GM12878 (cell line): ENCODE measurements at regions not wholly inside any gene's neighbourhood (a gene's known extent, or its start where the extent isn't known, plus 50 kb on each side); places are given as distances from the start of the nearest gene placed in this dataset.

ENCODE experiments used
- ATAC-seq: fragments of 200-7000 bp; cut with Tn5 transposase; 3 replicates; pipeline ENCODE4 v1.9.1; 2020; ENCODE audit warnings: mild to moderate bottlenecking, moderate library complexity
- BruUV-seq: library from RNA; stranded (reverse); fragments of 400-500 nt; replicated peaks from 2 replicates; lab custom pipeline; 2021; lab: Mats Ljungman, UMichigan
- CTCF ChIA-PET: fragments of 300-600 bp; sonication (Branson Sonifier 250); formaldehyde crosslinking; extraction: SDS; loops from one replicate; lab custom pipeline; 2021; ENCODE audit warnings: inconsistent platforms; lab: Yijun Ruan, JAX
- POLR2A ChIA-PET: fragments of 350-600 bp; formaldehyde crosslinking; extraction: SDS; loops from one replicate; lab custom pipeline; 2021; ENCODE audit warnings: inconsistent platforms; lab: Charles Lee
- RAD21 ChIA-PET: fragments of 300-600 bp; sonication (Branson Sonifier 250); formaldehyde crosslinking; loops from one replicate; lab custom pipeline; 2023; ENCODE audit warnings: antibody characterized with exemption; ENCODE audit not compliant: unreplicated experiment; lab: Charles Lee
- SMC1A ChIA-PET: fragments of 300-600 bp; sonication (Branson Sonifier 250); formaldehyde crosslinking; loops from one replicate; lab custom pipeline; 2023; ENCODE audit not compliant: unreplicated experiment, uncharacterized antibody; lab: Charles Lee
- DNase-seq: peaks from one replicate; pipeline ENCODE4 v3.0.0-alpha.2; 2011; ENCODE audit warnings: low read depth, low spot score
- FAIRE-seq: peaks from 3 replicates; lab custom pipeline; 2011; peaks lifted over from hg19 to GRCh38; lab: Jason Lieb, UNC
- H2AFZ ChIP-seq: 2 replicates; pipeline ENCODE4 v1.6.0; 2011; ENCODE audit warnings: low read depth, low read length, control low read depth; ENCODE audit not compliant: control insufficient read depth
- H3K27ac ChIP-seq: 2 replicates; pipeline ENCODE4 v1.5.1; 2011; ENCODE audit warnings: control low read depth; ENCODE audit not compliant: control insufficient read depth, insufficient read depth
- H3K27me3 ChIP-seq, 2 experiments: replicated peaks in 1 of 2; 2 replicates each; pipeline versions ENCODE4 v1.6.0 to v1.6.1; 2011; ENCODE audit warnings: low read length in 1 of 2; ENCODE audit not compliant: control insufficient read depth in 2 of 2, insufficient read depth in 2 of 2
- H3K36me3 ChIP-seq, 2 experiments: 2 replicates each; pipeline ENCODE4 v1.5.1; 2011; ENCODE audit warnings: low read length in 1 of 2; ENCODE audit not compliant: control insufficient read depth in 2 of 2, insufficient read depth in 2 of 2
- H3K4me1 ChIP-seq: 2 replicates; pipeline ENCODE4 v1.6.1; 2011; ENCODE audit warnings: mild to moderate bottlenecking, low read length, moderate library complexity, mixed read lengths; ENCODE audit not compliant: control insufficient read depth, insufficient read depth
- H3K4me2 ChIP-seq: 2 replicates; pipeline ENCODE4 v1.6.0; 2011; ENCODE audit warnings: control low read depth; ENCODE audit not compliant: control insufficient read depth, insufficient read depth
- H3K4me3 ChIP-seq: fragments of 200-600 bp; sonication (generic); 2 replicates; pipeline ENCODE4 v1.5.1; 2016
- H3K79me2 ChIP-seq: 2 replicates; pipeline ENCODE4 v1.6.0; 2011; ENCODE audit warnings: low read length; ENCODE audit not compliant: control insufficient read depth, insufficient read depth
- H3K9ac ChIP-seq: 2 replicates; pipeline ENCODE4 v1.8.0; 2011; ENCODE audit warnings: low read length, control low read depth, mixed read lengths; ENCODE audit not compliant: control insufficient read depth, insufficient read depth
- H3K9me3 ChIP-seq: replicated peaks from 3 replicates; pipeline ENCODE4 v1.5.1; 2011; ENCODE audit warnings: mild to moderate bottlenecking, low read length; ENCODE audit not compliant: control insufficient read depth, insufficient read depth
- H4K20me1 ChIP-seq: 2 replicates; pipeline ENCODE4 v1.6.0; 2011; ENCODE audit not compliant: control insufficient read depth, insufficient read depth
- BACH1 ChIP-seq: fragments of 450-650 bp; IDR thresholded peaks from 2 replicates; pipeline ENCODE4 v1.6.1; 2017; ENCODE audit warnings: mild to moderate bottlenecking, borderline replicate concordance
- CHD4 ChIP-seq: fragments of 200-600 bp; sonication (generic); IDR thresholded peaks from 2 replicates; pipeline ENCODE4 v1.6.1; 2016; ENCODE audit warnings: mild to moderate bottlenecking
- FOXM1 ChIP-seq: IDR thresholded peaks from 2 replicates; pipeline ENCODE4 v1.6.1; 2012; ENCODE audit warnings: low read depth, mild to moderate bottlenecking, inconsistent platforms, low read length, moderate library complexity
- HDAC6 ChIP-seq: fragments of 200-600 bp; sonication (generic); IDR thresholded peaks from one replicate; pipeline ENCODE4 v1.8.0; 2017; ENCODE audit warnings: antibody characterized with exemption; ENCODE audit not compliant: unreplicated experiment
- NRF1 ChIP-seq: conservative IDR thresholded peaks from 2 replicates; pipeline ENCODE4 v1.6.1; 2011; ENCODE audit warnings: mild to moderate bottlenecking, low read depth, low read length, improper control_type of control experiment
- POLR2A ChIP-seq: IDR thresholded peaks from 2 replicates; pipeline ENCODE4 v1.6.1; 2011; ENCODE audit warnings: low read depth, mild to moderate bottlenecking, low read length
- PRDM15 ChIP-seq: fragments of 450-650 bp; formaldehyde crosslinking; IDR thresholded peaks from 2 replicates; pipeline ENCODE4 v1.4.0; 2020; ENCODE audit warnings: mild to moderate bottlenecking, moderate library complexity
- RAD51 ChIP-seq: fragments of 450-650 bp; IDR thresholded peaks from 2 replicates; pipeline ENCODE4 v1.6.1; 2016; ENCODE audit warnings: moderate library complexity, mild to moderate bottlenecking, inconsistent platforms
- RFX5 ChIP-seq: IDR thresholded peaks from 2 replicates; pipeline ENCODE4 v1.6.1; 2011; ENCODE audit warnings: low read depth, low read length, improper control_type of control experiment
- SIX5 ChIP-seq: IDR thresholded peaks from 2 replicates; pipeline ENCODE4 v1.6.1; 2011; ENCODE audit warnings: mild to moderate bottlenecking, low read depth, low read length, moderate library complexity; ENCODE audit not compliant: severe bottlenecking
- SREBF2 ChIP-seq: IDR thresholded peaks from 2 replicates; pipeline ENCODE4 v1.6.1; 2012; ENCODE audit warnings: mild to moderate bottlenecking, low read length
- TCF12 ChIP-seq: IDR thresholded peaks from 2 replicates; pipeline ENCODE4 v1.6.1; 2011; ENCODE audit warnings: low read depth, mild to moderate bottlenecking, low read length
- TCF3 ChIP-seq: IDR thresholded peaks from 2 replicates; pipeline ENCODE4 v1.6.1; 2012; ENCODE audit warnings: low read depth, mild to moderate bottlenecking, low read length, borderline replicate concordance; ENCODE audit not compliant: insufficient read depth
- ZSCAN29 ChIP-seq: fragments of 450-650 bp; IDR thresholded peaks from 2 replicates; pipeline ENCODE4 v1.6.1; 2017; ENCODE audit warnings: mild to moderate bottlenecking, moderate library complexity
- WGBS: methylation state at CpG from one replicate; pipeline ENCODE4 v1.1.6; 2016; ENCODE audit warnings: low lambda C conversion rate; ENCODE audit not compliant: insufficient replicate concordance, insufficient coverage; ENCODE audit errors: missing lambda C conversion rate; 5-methylcytosine and 5-hydroxymethylcytosine counted together
- in situ Hi-C: fragments of 300-500 bp; cut with MboI; formaldehyde crosslinking; loops from 9 replicates; pipeline ENCODE4 v1.14.3; 2018; ENCODE audit warnings: mixed read lengths
- intact Hi-C: fragments of 100-400 bp; cut with micrococcal nuclease; formaldehyde crosslinking; loops from one replicate; pipeline ENCODE4 v1.14.2; 2022; ENCODE audit not compliant: unreplicated experiment
- TF ChIP-seq, protein P1 (sequence below): fragments of 450-650 bp; IDR thresholded peaks from 2 replicates; pipeline ENCODE4 v1.6.1; 2018; ENCODE audit warnings: borderline replicate concordance, mild to moderate bottlenecking; ENCODE audit not compliant: partially characterized antibody
- TF ChIP-seq, protein P2 (sequence below): IDR thresholded peaks from 2 replicates; pipeline ENCODE4 v1.6.1; 2011; ENCODE audit warnings: low read depth, low read length, improper control_type of control experiment, borderline replicate concordance
- TF ChIP-seq, protein P3 (sequence below): fragments of 150-350 bp; IDR thresholded peaks from 2 replicates; pipeline ENCODE4 v1.6.1; 2016; ENCODE audit warnings: low read depth, low read length

- Histone ChIP-seq H3K27ac (no peak overlapping the region), H3K36me3 (no peaks in the 10 kb centered on the region), H3K27me3 (no peaks in the 10 kb centered on the region), H3K4me2 (no peak overlapping the region), H3K4me3 (no peak overlapping the region), H3K9ac (no peak overlapping the region), H3K79me2 (no peaks in the 10 kb centered on the region), H3K4me1 (no peaks in the 10 kb centered on the region), H3K9me3 (no peaks in the 10 kb centered on the region), H2AFZ (no peak overlapping the region), H4K20me1 (no peaks in the 10 kb centered on the region)
- DNase-seq (no peak), ATAC-seq (no peak), FAIRE-seq (no peak)
- intact Hi-C loops (no loop called here), in situ Hi-C loops (no loop called here)
- POLR2A ChIA-PET = no interaction called here
- CTCF ChIA-PET = no interaction called here
- SMC1A ChIA-PET = no interaction called here
- BruUV-seq = no TSS peak
- 36% methylated on average over 3 of the region's 3 CpGs for WGBS
- RAD21 ChIA-PET = no interaction called here
- TF ChIP-seq TCF12 (no peak), PRDM15 (CRISPR knock-in tag) (no peak), NRF1 (no peak), ZSCAN29 (no peak), POLR2A (no peak), RFX5 (no peak), BACH1 (no peak), TCF3 (no peak), FOXM1 (no peak), SREBF2 (no peak), HDAC6 (no peak), SIX5 (no peak), CHD4 (no peak), RAD51 (no peak)
- TF ChIP-seq, protein P1, sequence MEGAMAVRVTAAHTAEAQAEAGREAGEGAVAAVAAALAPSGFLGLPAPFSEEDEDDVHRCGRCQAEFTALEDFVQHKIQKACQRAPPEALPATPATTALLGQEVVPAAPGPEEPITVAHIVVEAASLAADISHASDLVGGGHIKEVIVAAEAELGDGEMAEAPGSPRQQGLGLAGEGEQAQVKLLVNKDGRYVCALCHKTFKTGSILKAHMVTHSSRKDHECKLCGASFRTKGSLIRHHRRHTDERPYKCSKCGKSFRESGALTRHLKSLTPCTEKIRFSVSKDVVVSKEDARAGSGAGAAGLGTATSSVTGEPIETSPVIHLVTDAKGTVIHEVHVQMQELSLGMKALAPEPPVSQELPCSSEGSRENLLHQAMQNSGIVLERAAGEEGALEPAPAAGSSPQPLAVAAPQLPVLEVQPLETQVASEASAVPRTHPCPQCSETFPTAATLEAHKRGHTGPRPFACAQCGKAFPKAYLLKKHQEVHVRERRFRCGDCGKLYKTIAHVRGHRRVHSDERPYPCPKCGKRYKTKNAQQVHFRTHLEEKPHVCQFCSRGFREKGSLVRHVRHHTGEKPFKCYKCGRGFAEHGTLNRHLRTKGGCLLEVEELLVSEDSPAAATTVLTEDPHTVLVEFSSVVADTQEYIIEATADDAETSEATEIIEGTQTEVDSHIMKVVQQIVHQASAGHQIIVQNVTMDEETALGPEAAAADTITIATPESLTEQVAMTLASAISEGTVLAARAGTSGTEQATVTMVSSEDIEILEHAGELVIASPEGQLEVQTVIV = no peak
- TF ChIP-seq, protein P2, sequence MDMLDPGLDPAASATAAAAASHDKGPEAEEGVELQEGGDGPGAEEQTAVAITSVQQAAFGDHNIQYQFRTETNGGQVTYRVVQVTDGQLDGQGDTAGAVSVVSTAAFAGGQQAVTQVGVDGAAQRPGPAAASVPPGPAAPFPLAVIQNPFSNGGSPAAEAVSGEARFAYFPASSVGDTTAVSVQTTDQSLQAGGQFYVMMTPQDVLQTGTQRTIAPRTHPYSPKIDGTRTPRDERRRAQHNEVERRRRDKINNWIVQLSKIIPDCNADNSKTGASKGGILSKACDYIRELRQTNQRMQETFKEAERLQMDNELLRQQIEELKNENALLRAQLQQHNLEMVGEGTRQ = no peak
- TF ChIP-seq, protein P3, sequence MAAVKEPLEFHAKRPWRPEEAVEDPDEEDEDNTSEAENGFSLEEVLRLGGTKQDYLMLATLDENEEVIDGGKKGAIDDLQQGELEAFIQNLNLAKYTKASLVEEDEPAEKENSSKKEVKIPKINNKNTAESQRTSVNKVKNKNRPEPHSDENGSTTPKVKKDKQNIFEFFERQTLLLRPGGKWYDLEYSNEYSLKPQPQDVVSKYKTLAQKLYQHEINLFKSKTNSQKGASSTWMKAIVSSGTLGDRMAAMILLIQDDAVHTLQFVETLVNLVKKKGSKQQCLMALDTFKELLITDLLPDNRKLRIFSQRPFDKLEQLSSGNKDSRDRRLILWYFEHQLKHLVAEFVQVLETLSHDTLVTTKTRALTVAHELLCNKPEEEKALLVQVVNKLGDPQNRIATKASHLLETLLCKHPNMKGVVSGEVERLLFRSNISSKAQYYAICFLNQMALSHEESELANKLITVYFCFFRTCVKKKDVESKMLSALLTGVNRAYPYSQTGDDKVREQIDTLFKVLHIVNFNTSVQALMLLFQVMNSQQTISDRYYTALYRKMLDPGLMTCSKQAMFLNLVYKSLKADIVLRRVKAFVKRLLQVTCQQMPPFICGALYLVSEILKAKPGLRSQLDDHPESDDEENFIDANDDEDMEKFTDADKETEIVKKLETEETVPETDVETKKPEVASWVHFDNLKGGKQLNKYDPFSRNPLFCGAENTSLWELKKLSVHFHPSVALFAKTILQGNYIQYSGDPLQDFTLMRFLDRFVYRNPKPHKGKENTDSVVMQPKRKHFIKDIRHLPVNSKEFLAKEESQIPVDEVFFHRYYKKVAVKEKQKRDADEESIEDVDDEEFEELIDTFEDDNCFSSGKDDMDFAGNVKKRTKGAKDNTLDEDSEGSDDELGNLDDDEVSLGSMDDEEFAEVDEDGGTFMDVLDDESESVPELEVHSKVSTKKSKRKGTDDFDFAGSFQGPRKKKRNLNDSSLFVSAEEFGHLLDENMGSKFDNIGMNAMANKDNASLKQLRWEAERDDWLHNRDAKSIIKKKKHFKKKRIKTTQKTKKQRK = no peak
These were observed 1680.3 kb downstream of the REEP3 start for GRCh38 chr10:65201491-65201890.
